ENCODE measurements at regions not wholly inside any gene's neighbourhood (a gene's known extent, or its start where the extent isn't known, plus 50 kb on each side); places are given as distances from the start of the nearest gene placed in this dataset.
"Not testable (repeated sequence)": the region's sequence is repeated elsewhere in the genome, so short reads cannot be mapped to it uniquely, and the experiment has no call there.

DNA sequence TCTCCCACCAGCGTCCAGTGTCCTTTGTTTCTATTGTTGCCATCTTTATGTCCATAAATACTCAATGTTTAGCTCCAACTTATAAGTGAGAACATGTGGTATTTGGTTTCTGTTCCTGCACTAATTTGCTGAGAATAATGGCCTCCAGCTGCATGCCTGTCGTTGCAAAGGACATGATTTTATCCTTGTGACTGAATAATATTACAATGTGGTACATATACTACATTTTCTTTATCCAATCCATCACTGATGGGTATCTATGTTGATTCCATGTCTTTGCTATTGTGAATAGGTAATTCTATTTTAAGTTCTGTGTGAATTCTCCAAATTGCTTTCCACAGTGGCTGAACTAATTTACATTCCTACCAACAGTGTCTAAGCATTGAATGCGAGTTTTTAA, 578.6 kb upstream of the CA10 start:
- DNase-seq (ENCODE audit: low spot score): no peak

GRCh38 chr17:52732841-52733240, 574.3 kb upstream of the CA10 start:
- no peak for DNase-seq (ENCODE audit: low spot score)

- DNase-seq (ENCODE audit: low spot score): no peak
These were observed 566.1 kb upstream of the CA10 start for GRCh38 chr17:52724578-52724977.

DNA sequence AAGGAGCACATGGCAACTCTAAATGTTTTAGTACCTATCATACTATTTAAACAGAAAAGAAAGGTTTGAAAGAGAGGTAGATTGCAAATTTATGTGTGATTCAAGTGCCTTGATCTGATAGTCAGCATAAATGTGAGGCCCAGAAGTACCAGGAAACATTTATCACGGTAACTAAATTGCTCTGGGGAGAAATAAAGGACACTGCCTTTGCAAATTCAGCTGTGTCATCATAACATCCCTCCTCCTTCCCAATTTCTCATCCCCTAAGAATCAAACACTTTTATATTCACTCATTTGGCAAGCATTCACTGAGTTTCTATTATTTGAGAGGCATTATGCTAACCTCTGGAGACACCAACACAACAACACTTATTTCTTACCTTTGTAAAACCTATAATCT, 563.4 kb upstream of the CA10 start:
- no peak for DNase-seq (ENCODE audit: low spot score)

GRCh38 chr17:52710363-52710901, 551.9 kb upstream of the CA10 start:
- DNase-seq (ENCODE audit: low spot score): no peak

GRCh38 chr17:52709724-52710123, 551.2 kb upstream of the CA10 start:
- no peak for DNase-seq (ENCODE audit: low spot score)

DNA sequence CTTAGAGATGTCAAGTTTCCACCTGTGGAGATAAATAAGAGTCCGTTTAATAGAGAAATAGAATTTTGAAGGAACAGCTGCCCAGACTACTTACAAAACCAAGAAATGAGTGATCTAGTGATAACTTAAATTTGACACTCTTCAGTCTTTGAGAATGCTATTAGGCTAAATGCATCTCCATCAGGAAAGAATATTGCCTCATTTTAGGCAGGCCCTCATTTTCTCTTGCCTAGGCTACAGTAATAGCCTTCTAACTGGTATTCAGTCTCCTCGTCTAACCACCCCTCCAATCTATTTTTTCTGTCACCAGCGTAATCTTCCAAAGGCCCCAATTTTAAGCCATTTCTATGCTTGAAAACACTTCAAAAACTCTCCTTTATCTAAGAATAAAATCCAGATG, 537.8 kb upstream of the CA10 start:
- DNase-seq (ENCODE audit: low spot score): no peak

DNA sequence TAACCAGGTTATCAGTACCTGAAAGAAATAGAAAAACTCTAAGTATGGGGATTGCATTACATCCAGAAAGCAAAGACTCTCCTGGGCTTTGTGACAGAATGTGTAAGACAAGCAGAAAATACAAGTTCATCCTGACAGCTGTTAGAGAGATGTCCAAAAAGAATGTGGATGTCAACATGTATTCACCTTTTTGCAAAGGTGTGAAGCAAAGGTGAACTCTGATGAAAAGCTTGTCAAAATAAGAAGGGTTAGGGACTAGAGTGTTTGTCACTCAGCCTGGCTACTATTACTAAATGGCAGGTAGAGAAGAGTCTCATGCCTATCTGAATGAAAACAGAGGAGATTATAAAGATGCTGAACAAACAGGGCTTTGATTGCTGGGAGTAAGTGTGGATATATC, 527.6 kb upstream of the CA10 start:
- DNase-seq (ENCODE audit: low spot score): no peak

DNA sequence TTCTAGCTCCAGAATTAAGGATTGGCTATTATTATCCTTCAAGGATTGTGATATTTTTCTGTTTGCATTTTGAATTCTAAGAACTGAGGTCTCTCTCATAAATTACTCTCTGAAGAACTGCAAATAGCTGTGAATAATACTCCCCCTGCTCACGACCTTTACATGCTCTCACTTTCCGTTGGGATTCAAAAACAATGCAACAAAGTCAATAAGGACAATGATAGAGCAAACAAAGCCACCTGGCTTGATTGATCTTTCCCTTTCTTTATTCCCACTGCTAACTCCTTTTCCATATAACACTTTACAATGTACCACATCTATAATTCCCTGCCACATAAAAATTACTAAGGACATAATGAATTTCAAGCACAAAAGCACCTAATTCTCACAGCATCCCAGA, 523.0 kb upstream of the CA10 start:
- DNase-seq (ENCODE audit: low spot score): no peak

DNA sequence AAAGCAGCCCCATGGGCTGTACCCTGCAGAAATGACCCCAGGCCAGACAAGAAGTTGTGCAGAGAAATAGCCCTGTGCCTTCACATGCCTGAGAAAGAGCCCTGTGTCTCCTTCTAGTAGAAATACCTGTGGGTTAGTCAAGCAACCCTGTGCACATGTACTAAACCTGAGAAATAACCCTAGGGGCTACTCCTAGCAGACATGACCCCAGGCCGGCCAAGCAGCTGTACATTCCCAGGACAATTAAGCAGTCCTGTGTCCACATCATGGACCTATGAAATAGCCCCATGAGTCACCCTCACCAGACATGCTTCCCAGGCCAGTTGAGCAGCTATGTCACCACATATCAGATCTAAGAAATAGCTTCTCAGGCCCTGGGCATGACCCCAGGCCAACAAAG, 519.7 kb upstream of the CA10 start:
- DNase-seq (ENCODE audit: low spot score): no peak

- DNase-seq (ENCODE audit: low spot score): no peak
These were observed 516.2 kb upstream of the CA10 start for GRCh38 chr17:52674686-52675085.

GRCh38 chr17:52673791-52674190, 515.3 kb upstream of the CA10 start:
- no peak for DNase-seq (ENCODE audit: low spot score)

GRCh38 chr17:52666264-52666663, 507.8 kb upstream of the CA10 start:
- no peak for DNase-seq (ENCODE audit: low spot score)

DNA sequence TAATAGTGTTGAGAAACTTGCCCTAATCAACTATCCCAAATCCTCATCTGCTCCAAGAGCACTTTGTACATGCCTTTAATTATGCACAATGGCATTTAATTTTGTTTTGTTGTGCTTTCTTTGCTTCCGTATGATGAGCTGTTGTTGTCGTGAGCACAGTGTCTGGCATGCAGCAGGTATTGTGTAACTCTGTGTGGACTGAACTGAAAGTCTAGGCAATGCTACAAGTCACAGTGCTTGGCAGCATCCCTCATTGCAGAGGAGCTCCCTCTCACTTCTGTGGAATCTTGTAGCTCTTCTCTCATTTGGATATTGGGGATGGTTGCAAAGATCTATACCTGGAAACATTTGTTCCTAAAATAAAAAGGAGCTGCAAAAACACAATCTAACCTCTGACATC, 502.2 kb upstream of the CA10 start:
- no peak for DNase-seq (ENCODE audit: low spot score)

DNA sequence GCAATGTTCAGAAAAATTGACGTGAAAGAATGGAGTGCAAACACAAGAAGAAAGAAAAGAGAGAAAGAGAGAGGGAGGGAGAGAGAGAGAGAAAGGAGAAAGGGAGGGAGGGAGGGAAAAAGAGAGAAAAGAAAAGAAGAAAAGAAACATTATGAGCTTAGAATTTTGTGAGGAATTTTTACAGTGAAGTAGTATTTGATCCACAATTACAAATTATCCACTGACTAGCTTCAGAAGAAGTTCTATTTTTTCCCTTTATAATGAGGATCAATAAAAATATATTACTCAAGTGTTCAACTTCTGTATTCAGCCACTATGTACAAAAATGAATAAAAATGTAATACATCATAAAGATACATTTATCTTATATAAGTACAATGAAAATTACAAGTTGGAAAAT, 494.5 kb upstream of the CA10 start:
- no peak for DNase-seq (ENCODE audit: low spot score)

DNA sequence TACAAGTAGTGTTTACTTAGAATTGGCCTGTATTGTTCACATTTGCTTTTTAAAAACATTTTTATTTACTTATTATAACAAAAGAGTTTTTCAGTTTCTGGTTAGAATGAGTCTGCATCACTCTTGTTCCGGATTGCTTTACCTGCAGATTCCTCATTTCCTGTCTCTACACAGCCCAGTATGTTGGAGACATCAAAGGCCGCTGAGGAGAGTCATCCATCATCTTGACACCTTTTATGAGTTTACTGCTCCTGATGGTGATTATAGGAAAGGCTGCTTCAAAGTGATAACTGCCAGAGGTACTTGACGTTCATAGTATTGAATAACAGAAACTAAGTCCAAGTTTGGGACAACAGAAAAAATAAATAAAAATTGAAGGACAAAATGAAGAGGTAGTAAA, 490.5 kb upstream of the CA10 start:
- no peak for DNase-seq (ENCODE audit: low spot score)

DNA sequence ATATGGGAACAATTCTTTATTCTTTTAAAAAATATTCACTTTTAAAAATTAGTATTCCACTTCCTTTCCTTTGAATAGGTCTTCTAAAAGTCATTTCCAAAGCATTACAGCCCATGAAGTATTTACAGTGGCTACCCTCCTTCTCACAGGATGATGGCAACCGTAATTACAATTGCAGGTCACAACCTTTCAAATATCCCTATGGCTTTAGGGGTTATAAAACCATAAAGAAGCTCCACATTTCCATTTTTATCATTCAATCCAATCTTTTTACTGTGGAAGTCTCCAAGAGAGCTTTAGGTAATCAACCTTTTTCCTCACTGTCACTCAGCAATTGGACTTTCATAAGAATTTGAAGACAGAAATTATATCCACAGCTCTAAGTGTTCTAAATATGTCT, 488.9 kb upstream of the CA10 start:
- no peak for DNase-seq (ENCODE audit: low spot score)

DNA sequence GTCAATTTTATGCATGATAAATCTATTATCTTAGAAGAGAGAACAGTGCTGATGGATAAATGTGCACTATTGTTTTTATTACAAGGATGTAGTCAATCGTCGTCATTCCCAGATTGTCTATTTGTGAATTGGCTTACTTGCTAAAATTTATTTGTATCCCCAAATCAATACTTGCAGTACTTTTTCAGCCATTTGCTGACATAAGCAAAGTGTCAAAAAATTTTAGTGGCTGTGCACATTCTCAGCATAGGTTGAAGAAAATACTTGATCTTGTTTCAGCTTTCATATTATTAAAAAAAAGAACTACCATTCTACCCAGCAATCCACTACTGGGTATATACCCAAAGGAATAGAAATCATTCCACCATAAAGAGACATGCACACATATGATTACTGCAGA, 477.9 kb upstream of the CA10 start:
- no peak for DNase-seq (ENCODE audit: low spot score)

DNA sequence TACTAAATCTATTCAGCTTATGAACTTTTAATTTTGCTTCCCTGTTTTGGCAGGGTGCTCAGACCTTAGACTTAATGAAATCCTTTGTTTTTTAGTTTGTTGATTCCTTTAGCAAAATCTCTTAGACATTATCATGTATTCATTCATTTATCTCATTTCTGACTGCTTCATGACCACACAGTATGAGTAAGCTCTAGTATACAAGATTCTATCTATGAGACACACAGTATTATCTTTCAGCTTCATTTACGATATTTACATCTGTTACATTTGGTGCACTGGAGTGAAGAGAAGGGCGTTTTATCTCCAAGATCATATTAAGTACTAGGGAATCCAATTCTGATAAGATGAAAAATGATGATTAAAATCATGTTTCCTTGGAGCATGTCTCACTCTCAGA, 448.1 kb upstream of the CA10 start:
- no peak for DNase-seq (ENCODE audit: low spot score)

- no peak for DNase-seq (ENCODE audit: low spot score)
These were observed 447.6 kb upstream of the CA10 start for GRCh38 chr17:52606098-52606497.

DNA sequence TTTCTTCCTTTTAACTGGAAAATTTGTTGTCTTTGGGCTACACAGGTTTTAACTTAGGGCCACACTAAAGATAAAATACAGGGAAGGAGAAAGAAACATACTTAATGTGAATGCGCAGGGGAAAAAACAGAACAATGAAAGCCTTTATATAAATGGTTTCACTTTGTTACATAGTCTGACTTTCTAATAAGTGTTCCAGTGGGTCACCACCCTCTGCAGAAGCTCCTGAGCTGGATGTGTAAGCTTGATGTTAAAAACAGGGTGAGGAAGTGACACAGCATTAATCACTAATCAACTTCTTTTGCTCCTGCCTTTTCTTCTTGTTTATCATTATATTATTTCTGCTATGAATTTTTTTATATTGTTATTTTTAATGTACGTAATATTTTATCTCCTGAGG, 445.6 kb upstream of the CA10 start:
- DNase-seq (ENCODE audit: low spot score): no peak

DNA sequence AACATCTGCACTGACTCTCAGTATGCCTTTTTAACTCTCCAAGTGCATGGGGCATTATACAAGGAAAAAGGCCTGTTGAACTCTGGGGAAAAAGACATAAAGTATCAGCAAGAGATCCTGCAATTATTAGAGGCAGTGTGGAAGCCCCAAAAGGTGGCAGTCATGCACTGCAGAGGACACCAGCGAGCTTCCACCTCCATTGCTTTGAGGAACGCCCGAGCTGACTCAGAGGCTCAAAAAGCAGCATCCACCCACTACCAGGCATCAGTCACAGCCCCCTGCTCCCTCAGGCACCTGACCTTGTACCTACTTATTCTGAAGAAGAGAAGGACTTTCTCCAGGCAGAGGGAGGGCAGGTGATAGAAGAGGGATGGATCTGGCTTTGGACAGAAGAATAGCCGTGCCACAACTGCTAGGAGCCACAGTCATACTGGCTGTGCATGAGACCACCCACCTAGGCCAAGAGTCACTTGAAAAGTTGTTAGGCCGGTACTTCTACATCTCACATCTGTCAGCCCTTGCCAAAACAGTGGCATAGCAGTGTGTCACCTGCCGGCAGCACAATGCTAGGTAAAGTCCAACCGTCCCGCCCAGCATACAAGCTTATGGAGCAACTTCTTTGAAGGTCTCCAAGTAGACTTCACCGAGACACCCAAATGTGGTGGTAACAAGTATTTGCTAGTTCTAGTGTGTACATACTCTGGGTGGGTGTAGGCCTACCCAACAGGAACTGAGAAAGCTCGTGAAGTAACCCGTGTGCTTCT, 439.1 kb upstream of the CA10 start:
- not testable (repeated sequence) for DNase-seq (ENCODE audit: low spot score)

GRCh38 chr17:52594516-52594915, 436.0 kb upstream of the CA10 start:
- DNase-seq (ENCODE audit: low spot score): no peak

DNA sequence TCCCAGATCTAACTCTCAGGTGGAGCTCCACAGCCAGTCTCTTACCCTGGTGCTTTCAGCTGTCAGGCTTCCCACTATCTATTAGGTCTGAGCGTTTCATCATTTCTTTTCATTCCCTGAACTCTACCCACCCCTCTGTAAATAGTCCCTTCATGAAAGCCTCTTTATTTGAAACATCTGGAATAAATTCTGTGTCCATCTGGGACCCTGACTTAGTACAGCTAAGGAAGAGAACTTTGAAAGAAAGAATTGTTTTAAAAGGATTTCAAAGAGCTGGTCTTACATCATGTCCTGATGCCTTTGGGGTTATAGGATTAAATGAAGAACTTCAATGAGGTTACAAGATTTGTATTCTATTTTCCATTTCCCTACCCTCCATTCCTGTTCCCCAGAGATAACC, 388.5 kb upstream of the CA10 start:
- DNase-seq (ENCODE audit: low spot score): no peak

All from hematopoietic multipotent progenitor cell treated with erythropoietin and hydrocortisone succinate and interleukin-3 and kit ligand, for 15 days (in vitro differentiated cells).